ENCODE measurements at regions not wholly inside any gene's neighbourhood (a gene's known extent, or its start where the extent isn't known, plus 50 kb on each side); places are given as distances from the start of the nearest gene placed in this dataset.

- no peak for TF ChIP-seq CTCF (IDR thresholded peaks at IDR 0.05)
These were observed 90.3 kb downstream of the NKX2-1 start for GRCh38 chr14:36429692-36430091.

- no peak for TF ChIP-seq CTCF (IDR thresholded peaks at IDR 0.05)
These were observed 91.7 kb downstream of the NKX2-1 start for GRCh38 chr14:36428350-36428749.

GRCh38 chr14:36426836-36427235 is 93.2 kb downstream of the NKX2-1 start:
- no peak for TF ChIP-seq CTCF (IDR thresholded peaks at IDR 0.05)

- TF ChIP-seq CTCF (IDR thresholded peaks at IDR 0.05), result no peak
These were observed 93.9 kb downstream of the NKX2-1 start for GRCh38 chr14:36426113-36426512.

GRCh38 chr14:36424478-36425102 is 95.4 kb downstream of the NKX2-1 start:
- no peak for TF ChIP-seq CTCF (IDR thresholded peaks at IDR 0.05)

GRCh38 chr14:36423430-36423829 is 96.6 kb downstream of the NKX2-1 start:
- TF ChIP-seq CTCF (IDR thresholded peaks at IDR 0.05), result no peak

- TF ChIP-seq CTCF (IDR thresholded peaks at IDR 0.05), result no peak
These were observed 99.8 kb upstream of the MBIP start for GRCh38 chr14:36420149-36420687.

- no peak for TF ChIP-seq CTCF (IDR thresholded peaks at IDR 0.05)
These were observed 98.5 kb upstream of the MBIP start for GRCh38 chr14:36418937-36419336.
